ENCODE measurements at regions not wholly inside any gene's neighbourhood (a gene's known extent, or its start where the extent isn't known, plus 50 kb on each side); places are given as distances from the start of the nearest gene placed in this dataset.

DNA sequence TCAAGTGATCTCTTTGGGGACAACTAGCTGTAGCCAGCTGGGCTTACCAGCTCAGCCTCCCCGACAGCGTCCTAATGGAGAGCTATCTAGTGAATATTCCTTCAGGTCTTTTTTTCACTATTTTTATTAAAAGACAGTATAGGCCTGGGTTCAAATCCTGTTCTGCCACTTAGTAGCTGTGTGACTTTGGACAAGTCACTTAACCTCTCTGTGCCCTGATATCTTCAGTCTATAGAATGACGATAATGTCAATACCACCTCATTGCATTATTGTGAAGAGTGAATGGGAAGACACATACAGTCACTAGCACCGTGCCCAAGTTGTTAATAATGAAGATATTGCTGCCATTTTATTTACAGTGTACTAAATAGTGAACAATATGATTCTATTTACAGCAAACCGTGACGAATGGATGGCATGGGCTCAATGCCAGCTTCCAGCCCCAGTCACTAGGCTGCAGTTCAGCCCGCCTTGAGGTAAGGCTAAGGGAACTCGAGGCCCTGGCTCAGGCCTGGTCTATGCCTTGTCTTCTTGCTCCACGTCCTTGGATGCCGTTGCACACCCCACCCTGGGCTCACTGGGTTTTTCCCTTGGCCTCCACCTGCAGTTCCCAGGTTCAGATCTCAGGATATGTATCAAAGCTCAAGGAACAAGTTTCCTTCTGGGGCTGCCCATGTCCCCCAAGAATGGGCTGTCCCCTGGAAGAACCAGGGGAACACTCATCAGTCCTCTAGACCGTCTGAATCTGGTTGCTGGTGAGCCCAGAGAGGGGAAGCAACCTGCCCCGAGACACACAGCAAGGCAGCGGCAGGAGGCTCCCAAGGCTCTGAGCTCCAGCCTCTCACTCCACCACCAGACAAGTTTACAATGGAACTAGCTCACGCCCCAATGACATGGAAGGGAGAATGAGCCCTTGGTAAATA, 95.4 kb upstream of the TNRC6C start:
- Histone ChIP-seq H3K4me1 (ENCODE audit: control insufficient read depth, insufficient read depth, low read length) (no peaks in the 10 kb centered on the region), H3K36me3 (ENCODE audit: control insufficient read depth in 2 of 2, insufficient read depth in 1 of 2, low read length in 2 of 2) (no peaks in the 10 kb centered on the region), H3K9me3 (ENCODE audit: control insufficient read depth, insufficient read depth, low read depth, low read length) (no peaks in the 10 kb centered on the region), H3K4me3 (ENCODE audit: low read depth, low read length) (no peak overlapping the region), H3K27ac (ENCODE audit: extremely low read depth, low read depth, low read length) (no peak overlapping the region)
- ChIA-PET CTCF (interaction anchor here (1.6 kb wide), 1 partner anchor 320 kb away, joined by 4 read pairs; no protein-coding TSS in a partner anchor), POLR2A (interaction anchor here (0.7 to 1.4 kb wide), 2 partner anchors 18 to 95 kb away, joined by 3 to 8 read pairs; partner anchors contain the start of gene TNRC6C)
- TF ChIP-seq ZNF239 (tag by site-specific recombination; IDR thresholded peaks at IDR 0.05) (no peak), ZNF664 (tag by site-specific recombination; IDR thresholded peaks at IDR 0.05) (peak; percentile 66; the same call in 1 of the 2 replicates), ZNF133 (tag by site-specific recombination; IDR thresholded peaks at IDR 0.05) (no peak), ZNF768 (tag by site-specific recombination; IDR thresholded peaks at IDR 0.05) (peak; percentile 96; the same call in 1 of the 2 replicates), ZBTB20 (tag by site-specific recombination; IDR thresholded peaks at IDR 0.05) (no peak), HOXD13 (CRISPR knock-in tag; IDR thresholded peaks at IDR 0.05; ENCODE audit: borderline replicate concordance) (no peak), ZNF670 (tag by site-specific recombination; IDR thresholded peaks at IDR 0.05; ENCODE audit: low read depth) (no peak)
- TF ChIP-seq, protein P1, sequence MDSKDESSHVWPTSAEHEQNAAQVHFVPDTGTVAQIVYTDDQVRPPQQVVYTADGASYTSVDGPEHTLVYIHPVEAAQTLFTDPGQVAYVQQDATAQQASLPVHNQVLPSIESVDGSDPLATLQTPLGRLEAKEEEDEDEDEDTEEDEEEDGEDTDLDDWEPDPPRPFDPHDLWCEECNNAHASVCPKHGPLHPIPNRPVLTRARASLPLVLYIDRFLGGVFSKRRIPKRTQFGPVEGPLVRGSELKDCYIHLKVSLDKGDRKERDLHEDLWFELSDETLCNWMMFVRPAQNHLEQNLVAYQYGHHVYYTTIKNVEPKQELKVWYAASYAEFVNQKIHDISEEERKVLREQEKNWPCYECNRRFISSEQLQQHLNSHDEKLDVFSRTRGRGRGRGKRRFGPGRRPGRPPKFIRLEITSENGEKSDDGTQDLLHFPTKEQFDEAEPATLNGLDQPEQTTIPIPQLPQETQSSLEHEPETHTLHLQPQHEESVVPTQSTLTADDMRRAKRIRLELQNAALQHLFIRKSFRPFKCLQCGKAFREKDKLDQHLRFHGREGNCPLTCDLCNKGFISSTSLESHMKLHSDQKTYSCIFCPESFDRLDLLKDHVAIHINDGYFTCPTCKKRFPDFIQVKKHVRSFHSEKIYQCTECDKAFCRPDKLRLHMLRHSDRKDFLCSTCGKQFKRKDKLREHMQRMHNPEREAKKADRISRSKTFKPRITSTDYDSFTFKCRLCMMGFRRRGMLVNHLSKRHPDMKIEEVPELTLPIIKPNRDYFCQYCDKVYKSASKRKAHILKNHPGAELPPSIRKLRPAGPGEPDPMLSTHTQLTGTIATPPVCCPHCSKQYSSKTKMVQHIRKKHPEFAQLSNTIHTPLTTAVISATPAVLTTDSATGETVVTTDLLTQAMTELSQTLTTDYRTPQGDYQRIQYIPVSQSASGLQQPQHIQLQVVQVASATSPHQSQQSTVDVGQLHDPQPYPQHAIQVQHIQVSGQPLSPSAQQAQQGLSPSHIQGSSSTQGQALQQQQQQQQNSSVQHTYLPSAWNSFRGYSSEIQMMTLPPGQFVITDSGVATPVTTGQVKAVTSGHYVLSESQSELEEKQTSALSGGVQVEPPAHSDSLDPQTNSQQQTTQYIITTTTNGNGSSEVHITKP (tag by site-specific recombination; IDR thresholded peaks at IDR 0.05) = no peak
- TF ChIP-seq, protein P2, sequence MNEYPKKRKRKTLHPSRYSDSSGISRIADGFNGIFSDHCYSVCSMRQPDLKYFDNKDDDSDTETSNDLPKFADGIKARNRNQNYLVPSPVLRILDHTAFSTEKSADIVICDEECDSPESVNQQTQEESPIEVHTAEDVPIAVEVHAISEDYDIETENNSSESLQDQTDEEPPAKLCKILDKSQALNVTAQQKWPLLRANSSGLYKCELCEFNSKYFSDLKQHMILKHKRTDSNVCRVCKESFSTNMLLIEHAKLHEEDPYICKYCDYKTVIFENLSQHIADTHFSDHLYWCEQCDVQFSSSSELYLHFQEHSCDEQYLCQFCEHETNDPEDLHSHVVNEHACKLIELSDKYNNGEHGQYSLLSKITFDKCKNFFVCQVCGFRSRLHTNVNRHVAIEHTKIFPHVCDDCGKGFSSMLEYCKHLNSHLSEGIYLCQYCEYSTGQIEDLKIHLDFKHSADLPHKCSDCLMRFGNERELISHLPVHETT (tag by site-specific recombination; IDR thresholded peaks at IDR 0.05) = no peak

DNA sequence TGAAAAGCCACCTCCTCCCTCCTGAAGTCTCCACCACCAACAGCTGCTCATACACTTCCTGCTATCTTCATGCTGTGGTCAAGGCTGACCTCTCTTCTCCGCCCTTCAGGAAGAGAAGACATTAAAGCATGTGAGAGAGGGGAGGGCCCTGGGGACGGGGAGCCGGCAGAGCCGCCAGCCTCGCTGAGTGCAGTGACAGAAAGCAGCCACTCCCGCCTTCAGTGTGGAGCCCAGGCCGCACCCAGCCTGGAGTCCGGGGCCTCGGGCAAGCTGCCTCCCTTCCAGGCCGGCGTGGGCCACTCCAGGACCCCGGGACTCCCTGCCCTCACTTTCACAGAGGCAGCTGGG, 94.7 kb upstream of the TNRC6C start:
- POLR2A ChIA-PET = interaction anchor here (1.4 kb wide), 1 partner anchor 94 kb away, joined by 8 read pairs; the partner anchor contains the start of gene TNRC6C
- Histone ChIP-seq H3K27ac (ENCODE audit: extremely low read depth, low read depth, low read length) (no peak overlapping the region), H3K4me3 (ENCODE audit: low read depth, low read length) (no peak overlapping the region), H3K4me1 (ENCODE audit: control insufficient read depth, insufficient read depth, low read length) (no peaks in the 10 kb centered on the region), H3K9me3 (ENCODE audit: control insufficient read depth, insufficient read depth, low read depth, low read length) (no peaks in the 10 kb centered on the region), H3K36me3 (ENCODE audit: control insufficient read depth in 2 of 2, insufficient read depth in 1 of 2, low read length in 2 of 2) (no peaks in the 10 kb centered on the region)
- CTCF ChIA-PET = interaction anchor here (1.6 kb wide), 1 partner anchor 321 kb away, joined by 4 read pairs; no protein-coding TSS in a partner anchor
- TF ChIP-seq ZNF133 (tag by site-specific recombination; IDR thresholded peaks at IDR 0.05) (no peak), ZNF521 (tag by site-specific recombination; IDR thresholded peaks at IDR 0.05) (no peak), ZNF701 (tag by site-specific recombination; IDR thresholded peaks at IDR 0.05) (no peak), GLIS1 (tag by site-specific recombination; IDR thresholded peaks at IDR 0.05) (no peak), KLF1 (tag by site-specific recombination; IDR thresholded peaks at IDR 0.05) (peak; percentile 80), ZBTB21 (tag by site-specific recombination; IDR thresholded peaks at IDR 0.05) (no peak)
